ENCODE measurements at regions not wholly inside any gene's neighbourhood (a gene's known extent, or its start where the extent isn't known, plus 50 kb on each side); places are given as distances from the start of the nearest gene placed in this dataset.

GRCh38 chr13:68509734-68510621 is 1279.8 kb upstream of the PCDH9 start:
- H3K27me3 Mint-ChIP-seq, result no peaks in the 10 kb centered on the region
- no peak for TF ChIP-seq CTCF (IDR thresholded peaks at IDR 0.05; ENCODE audit: unreplicated experiment)
- no peaks in the 10 kb centered on the region for H3K36me3 Mint-ChIP-seq (ENCODE audit: insufficient read depth)
- no peaks in the 10 kb centered on the region for H3K9me3 Mint-ChIP-seq (ENCODE audit: low read depth)
- DNase-seq (ENCODE audit: low spot score, unreplicated experiment), result no peak
- H3K4me3 Mint-ChIP-seq (ENCODE audit: low read depth), result no peak overlapping the region
- H3K27ac Mint-ChIP-seq, result no peak overlapping the region
- H3K4me1 Mint-ChIP-seq (ENCODE audit: low read depth), result peaks cover 1% of the 10 kb centered on the region

- H3K4me3 Mint-ChIP-seq (ENCODE audit: low read depth), result no peak overlapping the region
- no peak for DNase-seq (ENCODE audit: low spot score, unreplicated experiment)
- H3K36me3 Mint-ChIP-seq (ENCODE audit: insufficient read depth), result no peaks in the 10 kb centered on the region
- peaks cover 1% of the 10 kb centered on the region for H3K4me1 Mint-ChIP-seq (ENCODE audit: low read depth)
- H3K27ac Mint-ChIP-seq, result peak overlapping the region; percentile 26
- no peak for TF ChIP-seq CTCF (IDR thresholded peaks at IDR 0.05; ENCODE audit: unreplicated experiment)
- H3K27me3 Mint-ChIP-seq, result no peaks in the 10 kb centered on the region
- H3K9me3 Mint-ChIP-seq (ENCODE audit: low read depth), result no peaks in the 10 kb centered on the region
Measured at GRCh38 chr13:68506888-68507551, 1276.9 kb upstream of the PCDH9 start.

- H3K27ac Mint-ChIP-seq, result no peak overlapping the region
- H3K9me3 Mint-ChIP-seq (ENCODE audit: low read depth), result no peaks in the 10 kb centered on the region
- H3K36me3 Mint-ChIP-seq (ENCODE audit: insufficient read depth), result no peaks in the 10 kb centered on the region
- no peaks in the 10 kb centered on the region for H3K4me1 Mint-ChIP-seq (ENCODE audit: low read depth)
- no peak for DNase-seq (ENCODE audit: low spot score, unreplicated experiment)
- no peak overlapping the region for H3K4me3 Mint-ChIP-seq (ENCODE audit: low read depth)
- no peak for TF ChIP-seq CTCF (IDR thresholded peaks at IDR 0.05; ENCODE audit: unreplicated experiment)
- H3K27me3 Mint-ChIP-seq, result no peaks in the 10 kb centered on the region
Measured at GRCh38 chr13:68490594-68490993, 1260.5 kb upstream of the PCDH9 start.

GRCh38 chr13:68481130-68481529 is 1251.0 kb upstream of the PCDH9 start:
- Mint-ChIP-seq H3K36me3 (ENCODE audit: insufficient read depth) (no peaks in the 10 kb centered on the region), H3K9me3 (ENCODE audit: low read depth) (no peaks in the 10 kb centered on the region), H3K4me3 (ENCODE audit: low read depth) (no peak overlapping the region), H3K4me1 (ENCODE audit: low read depth) (no peaks in the 10 kb centered on the region), H3K27me3 (no peaks in the 10 kb centered on the region), H3K27ac (no peak overlapping the region)
- no peak for DNase-seq (ENCODE audit: low spot score, unreplicated experiment)
- TF ChIP-seq CTCF (IDR thresholded peaks at IDR 0.05; ENCODE audit: unreplicated experiment), result no peak

GRCh38 chr13:68473834-68474326 is 1243.7 kb upstream of the PCDH9 start:
- Mint-ChIP-seq H3K4me1 (ENCODE audit: low read depth) (peaks cover 3% of the 10 kb centered on the region), H3K27ac (no peak overlapping the region), H3K36me3 (ENCODE audit: insufficient read depth) (no peaks in the 10 kb centered on the region), H3K9me3 (ENCODE audit: low read depth) (no peaks in the 10 kb centered on the region), H3K27me3 (no peaks in the 10 kb centered on the region), H3K4me3 (ENCODE audit: low read depth) (no peak overlapping the region)
- no peak for TF ChIP-seq CTCF (IDR thresholded peaks at IDR 0.05; ENCODE audit: unreplicated experiment)
- DNase-seq (ENCODE audit: low spot score, unreplicated experiment), result no peak

Data from progenitor cell of endocrine pancreas (in vitro differentiated cells).